ENCODE measurements at regions not wholly inside any gene's neighbourhood (a gene's known extent, or its start where the extent isn't known, plus 50 kb on each side); places are given as distances from the start of the nearest gene placed in this dataset.

DNA sequence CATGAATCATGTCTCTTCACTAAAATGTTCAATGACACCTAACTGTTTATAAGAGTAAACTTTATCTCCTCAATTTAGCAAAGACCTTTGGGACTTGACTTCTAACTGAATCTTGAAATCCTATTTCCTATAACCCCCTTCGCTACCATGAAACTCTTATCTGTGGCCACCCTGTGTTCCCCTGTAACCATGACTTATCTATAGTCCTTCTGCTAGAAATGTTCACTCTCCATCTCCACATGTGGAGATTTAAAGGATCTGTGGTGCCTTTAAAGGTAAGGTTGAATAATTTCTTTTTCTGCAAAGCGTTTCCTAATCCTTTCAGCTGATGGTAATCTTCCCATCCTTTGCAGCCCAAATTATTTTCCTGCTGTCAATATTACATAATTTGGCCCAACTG is 436.3 kb upstream of the RUNX1 start:
- TF ChIP-seq, protein P1, sequence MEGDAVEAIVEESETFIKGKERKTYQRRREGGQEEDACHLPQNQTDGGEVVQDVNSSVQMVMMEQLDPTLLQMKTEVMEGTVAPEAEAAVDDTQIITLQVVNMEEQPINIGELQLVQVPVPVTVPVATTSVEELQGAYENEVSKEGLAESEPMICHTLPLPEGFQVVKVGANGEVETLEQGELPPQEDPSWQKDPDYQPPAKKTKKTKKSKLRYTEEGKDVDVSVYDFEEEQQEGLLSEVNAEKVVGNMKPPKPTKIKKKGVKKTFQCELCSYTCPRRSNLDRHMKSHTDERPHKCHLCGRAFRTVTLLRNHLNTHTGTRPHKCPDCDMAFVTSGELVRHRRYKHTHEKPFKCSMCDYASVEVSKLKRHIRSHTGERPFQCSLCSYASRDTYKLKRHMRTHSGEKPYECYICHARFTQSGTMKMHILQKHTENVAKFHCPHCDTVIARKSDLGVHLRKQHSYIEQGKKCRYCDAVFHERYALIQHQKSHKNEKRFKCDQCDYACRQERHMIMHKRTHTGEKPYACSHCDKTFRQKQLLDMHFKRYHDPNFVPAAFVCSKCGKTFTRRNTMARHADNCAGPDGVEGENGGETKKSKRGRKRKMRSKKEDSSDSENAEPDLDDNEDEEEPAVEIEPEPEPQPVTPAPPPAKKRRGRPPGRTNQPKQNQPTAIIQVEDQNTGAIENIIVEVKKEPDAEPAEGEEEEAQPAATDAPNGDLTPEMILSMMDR (IDR thresholded peaks at IDR 0.05; ENCODE audit: low read depth, low read length) = no peak
- no peak overlapping the region for H3K4me3 ChIP-seq (ENCODE audit: low read depth, low read length)
- in situ Hi-C loops (cut with HindIII; ENCODE audit: low sequenced_read_pairs) = no loop called here
- DNase-seq (ENCODE audit: low read depth, low spot score) = no peak

DNA sequence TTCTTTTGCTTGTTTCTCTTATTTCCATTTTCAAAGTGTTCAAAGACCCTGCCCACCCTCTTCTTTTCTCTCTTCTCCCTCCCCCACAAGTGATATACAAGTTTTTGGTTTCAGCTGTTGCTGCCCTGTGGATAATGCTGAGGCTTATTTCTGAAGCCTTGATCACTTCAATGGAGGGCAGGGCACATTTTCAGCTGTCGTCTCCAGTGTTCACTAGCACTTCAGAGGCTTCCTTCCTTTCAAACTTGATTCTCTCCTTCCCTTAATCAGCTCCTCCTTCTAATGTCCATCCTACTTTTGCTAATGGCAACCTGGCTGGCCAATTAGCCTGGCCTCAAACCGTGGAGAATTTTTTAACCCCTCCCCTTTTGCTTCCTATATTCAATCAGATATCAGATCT is 435.7 kb upstream of the RUNX1 start:
- TF ChIP-seq, protein P1 (IDR thresholded peaks at IDR 0.05; ENCODE audit: low read depth, low read length) = no peak
- no peak for DNase-seq (ENCODE audit: low read depth, low spot score)
- in situ Hi-C loops (cut with HindIII; ENCODE audit: low sequenced_read_pairs) = no loop called here
- no peak overlapping the region for H3K4me3 ChIP-seq (ENCODE audit: low read depth, low read length)

DNA sequence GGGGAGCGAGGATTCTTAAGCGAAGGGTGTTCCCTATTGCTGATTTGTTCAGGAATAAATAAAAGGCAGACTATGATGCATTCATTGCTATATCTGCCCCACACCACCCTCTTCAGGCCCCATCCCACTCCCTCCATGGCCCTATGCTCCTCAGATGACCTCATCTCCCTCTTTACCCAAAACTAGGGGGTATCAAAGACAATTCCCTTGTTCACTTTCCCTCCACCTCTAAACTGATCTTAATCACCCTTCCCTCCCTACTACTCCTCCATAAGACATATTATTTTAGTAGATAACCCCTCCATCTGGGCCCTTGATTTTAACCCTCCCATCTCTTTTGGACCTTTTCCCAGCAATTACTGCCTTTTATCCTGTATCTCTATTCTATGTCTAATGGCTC is 434.9 kb upstream of the RUNX1 start:
- DNase-seq (ENCODE audit: low read depth, low spot score) = no peak
- no peak overlapping the region for H3K4me3 ChIP-seq (ENCODE audit: low read depth, low read length)
- in situ Hi-C loops (cut with HindIII; ENCODE audit: low sequenced_read_pairs) = no loop called here
- TF ChIP-seq, protein P1 (IDR thresholded peaks at IDR 0.05; ENCODE audit: low read depth, low read length) = no peak

DNA sequence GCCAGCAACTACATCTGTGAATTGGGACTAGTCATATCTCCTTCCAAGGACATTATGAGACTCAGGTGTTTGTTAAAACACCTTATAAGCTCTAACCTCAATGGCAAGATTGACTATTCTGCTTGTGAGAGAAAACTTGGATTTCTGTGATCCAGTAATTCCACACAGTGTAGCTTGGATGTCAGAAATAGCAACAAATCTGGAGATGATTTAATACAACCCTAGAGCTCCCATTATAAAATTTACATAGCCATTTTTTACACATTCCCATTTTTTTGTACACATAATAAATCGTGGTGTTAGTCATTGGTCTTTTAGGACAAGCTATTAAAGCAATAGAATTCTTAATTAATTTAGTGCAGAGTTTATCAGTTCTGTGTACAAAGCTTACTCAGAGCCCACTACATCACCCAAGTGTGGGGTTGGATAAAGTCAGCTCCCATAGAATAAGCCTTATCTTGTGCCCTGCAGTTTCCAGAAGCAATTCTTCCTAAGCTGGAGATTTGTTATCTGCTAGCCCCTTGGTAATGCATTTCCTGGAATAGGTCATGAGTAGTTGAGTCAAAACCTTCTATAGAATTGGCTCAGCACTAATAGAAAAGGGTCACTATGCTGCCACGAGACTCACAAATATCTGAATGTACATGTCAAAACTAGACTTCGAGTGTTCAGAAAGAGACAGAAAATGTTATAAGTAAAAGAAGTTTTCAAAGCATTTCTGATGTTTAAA is 434.0 kb upstream of the RUNX1 start:
- H3K4me3 ChIP-seq (ENCODE audit: low read depth, low read length) = no peak overlapping the region
- in situ Hi-C loops (cut with HindIII; ENCODE audit: low sequenced_read_pairs) = no loop called here
- no peak for DNase-seq (ENCODE audit: low read depth, low spot score)
- TF ChIP-seq, protein P1 (IDR thresholded peaks at IDR 0.05; ENCODE audit: low read depth, low read length) = no peak

DNA sequence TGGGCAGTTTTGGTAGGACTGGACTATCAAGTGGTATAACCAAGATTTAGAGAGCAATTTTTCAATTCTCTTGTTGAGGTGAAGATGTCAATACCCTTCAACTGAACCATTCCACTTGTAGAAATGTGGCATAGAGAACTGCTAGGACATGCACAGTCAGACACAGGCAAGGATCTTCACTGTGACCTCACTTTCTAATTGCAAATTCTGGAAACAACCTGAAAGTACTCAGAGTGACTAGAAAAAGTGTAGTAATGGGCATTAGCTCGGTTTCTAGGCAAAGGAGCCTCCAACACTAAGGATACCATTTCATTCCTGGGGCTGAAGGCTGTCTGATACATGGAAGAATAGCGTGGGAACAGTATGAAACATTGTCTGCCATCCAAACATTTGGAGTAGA is 433.0 kb upstream of the RUNX1 start:
- DNase-seq (ENCODE audit: low read depth, low spot score) = no peak

DNA sequence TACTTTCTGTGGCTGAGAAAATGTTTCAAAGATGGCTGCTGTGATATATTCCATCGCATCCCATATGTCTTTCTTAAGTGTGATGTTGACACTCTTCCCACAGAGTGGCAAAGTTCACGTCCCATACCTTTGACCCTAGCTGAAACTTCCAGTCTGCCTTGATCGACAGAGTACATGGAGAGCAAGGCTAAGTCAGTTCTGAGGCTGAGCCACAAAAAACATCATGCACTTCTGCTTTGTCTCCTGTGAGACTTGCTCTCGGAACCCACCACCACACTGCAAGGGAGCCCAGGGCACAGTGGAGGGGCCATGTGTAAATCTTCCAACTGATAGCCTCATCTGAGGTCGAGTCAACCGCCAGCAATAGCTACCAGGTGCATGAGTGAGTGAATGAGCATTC is 431.9 kb upstream of the RUNX1 start:
- no peak overlapping the region for H3K4me3 ChIP-seq (ENCODE audit: low read depth, low read length)
- TF ChIP-seq, protein P1 (IDR thresholded peaks at IDR 0.05; ENCODE audit: low read depth, low read length) = no peak
- in situ Hi-C loops (cut with HindIII; ENCODE audit: low sequenced_read_pairs) = no loop called here
- no peak for DNase-seq (ENCODE audit: low read depth, low spot score)

More for the DNA sequence above, 433.0 kb upstream of the RUNX1 start:
- in situ Hi-C loops (cut with HindIII; ENCODE audit: low sequenced_read_pairs) = no loop called here
- TF ChIP-seq, protein P1 (IDR thresholded peaks at IDR 0.05; ENCODE audit: low read depth, low read length) = no peak
- no peak overlapping the region for H3K4me3 ChIP-seq (ENCODE audit: low read depth, low read length)
